LNCAP (cell line): ENCODE measurements at regions not wholly inside any gene's neighbourhood (a gene's known extent, or its start where the extent isn't known, plus 50 kb on each side); places are given as distances from the start of the nearest gene placed in this dataset.

Experiments used
- TF ChIP-seq, protein P1 (sequence below): fragments of 450-650 bp; IDR thresholded peaks from 2 replicates; pipeline ENCODE4 v1.5.1; 2017; ENCODE audit warnings: mild to moderate bottlenecking

DNA sequence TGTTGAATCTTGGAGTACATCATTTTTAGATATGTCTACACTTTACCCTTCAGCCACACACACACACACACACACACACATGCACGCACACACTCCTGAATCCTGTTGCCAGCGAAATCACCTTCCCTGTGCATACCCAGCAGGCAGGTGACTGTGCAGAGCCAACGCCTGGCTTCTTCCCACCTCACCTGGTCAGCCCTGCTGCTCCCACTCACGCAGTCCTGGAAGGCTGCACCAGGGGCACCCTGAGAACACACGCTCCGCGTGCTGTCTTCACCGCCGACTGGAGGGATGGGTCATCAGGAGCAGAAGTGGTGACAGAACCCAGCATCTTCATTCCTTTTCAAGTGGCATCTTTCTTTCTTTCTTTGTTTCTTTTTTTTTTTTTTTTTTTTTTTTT, 94.6 kb downstream of the TBXT start:
- TF ChIP-seq, protein P1, sequence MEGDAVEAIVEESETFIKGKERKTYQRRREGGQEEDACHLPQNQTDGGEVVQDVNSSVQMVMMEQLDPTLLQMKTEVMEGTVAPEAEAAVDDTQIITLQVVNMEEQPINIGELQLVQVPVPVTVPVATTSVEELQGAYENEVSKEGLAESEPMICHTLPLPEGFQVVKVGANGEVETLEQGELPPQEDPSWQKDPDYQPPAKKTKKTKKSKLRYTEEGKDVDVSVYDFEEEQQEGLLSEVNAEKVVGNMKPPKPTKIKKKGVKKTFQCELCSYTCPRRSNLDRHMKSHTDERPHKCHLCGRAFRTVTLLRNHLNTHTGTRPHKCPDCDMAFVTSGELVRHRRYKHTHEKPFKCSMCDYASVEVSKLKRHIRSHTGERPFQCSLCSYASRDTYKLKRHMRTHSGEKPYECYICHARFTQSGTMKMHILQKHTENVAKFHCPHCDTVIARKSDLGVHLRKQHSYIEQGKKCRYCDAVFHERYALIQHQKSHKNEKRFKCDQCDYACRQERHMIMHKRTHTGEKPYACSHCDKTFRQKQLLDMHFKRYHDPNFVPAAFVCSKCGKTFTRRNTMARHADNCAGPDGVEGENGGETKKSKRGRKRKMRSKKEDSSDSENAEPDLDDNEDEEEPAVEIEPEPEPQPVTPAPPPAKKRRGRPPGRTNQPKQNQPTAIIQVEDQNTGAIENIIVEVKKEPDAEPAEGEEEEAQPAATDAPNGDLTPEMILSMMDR, result no peak

DNA sequence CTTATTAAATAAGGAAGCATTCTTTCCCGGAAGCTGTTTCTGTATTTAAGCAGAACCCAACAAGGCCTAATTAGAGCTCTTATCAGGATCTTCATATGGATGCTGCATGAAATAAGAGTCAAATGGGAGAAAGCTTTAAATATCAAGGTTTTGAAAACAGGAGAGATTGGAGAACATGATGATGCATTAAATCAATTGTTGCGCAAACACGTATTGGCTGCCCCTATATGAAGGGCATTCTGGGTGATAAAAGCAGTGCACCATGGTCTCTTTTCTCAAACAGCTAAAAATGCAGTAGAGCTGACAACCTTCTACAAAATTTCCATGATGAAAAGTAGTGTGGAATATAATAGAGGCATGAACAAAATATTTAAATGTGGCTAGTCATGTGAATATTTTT, 98.9 kb downstream of the TBXT start:
- TF ChIP-seq, protein P1, result no peak

DNA sequence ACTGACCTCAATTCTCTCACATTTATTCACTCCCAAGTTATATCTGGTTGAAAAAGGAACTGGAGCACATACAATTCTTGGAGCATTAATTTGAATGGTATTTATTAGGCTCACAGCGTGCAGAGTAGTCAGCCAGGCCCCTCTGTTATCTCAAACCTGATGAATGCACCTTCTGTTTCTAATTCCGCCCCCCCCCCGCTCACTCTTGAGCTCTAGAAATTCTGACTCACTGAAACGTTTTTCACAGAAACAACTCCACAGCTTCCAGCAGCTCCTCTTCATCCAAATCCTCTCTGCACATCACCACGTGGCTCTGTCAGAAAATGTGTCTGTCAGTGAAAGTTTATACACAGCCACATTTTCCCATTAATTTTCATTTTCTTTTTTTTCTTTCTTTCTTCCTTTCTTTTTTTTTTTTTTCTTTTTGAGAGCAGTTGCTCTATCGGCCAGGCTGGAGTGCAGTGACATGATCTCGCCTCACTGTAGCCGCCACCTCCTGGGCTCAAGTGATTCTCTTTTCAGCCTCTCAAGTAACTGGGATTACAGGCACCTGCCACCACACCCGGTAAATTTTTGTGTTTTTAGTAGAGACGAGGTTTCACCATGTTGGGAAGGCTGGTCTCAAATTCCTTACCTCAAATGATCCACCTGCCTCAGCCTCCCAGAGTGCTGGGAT, 109.4 kb downstream of the TBXT start:
- TF ChIP-seq, protein P1, result no peak

DNA sequence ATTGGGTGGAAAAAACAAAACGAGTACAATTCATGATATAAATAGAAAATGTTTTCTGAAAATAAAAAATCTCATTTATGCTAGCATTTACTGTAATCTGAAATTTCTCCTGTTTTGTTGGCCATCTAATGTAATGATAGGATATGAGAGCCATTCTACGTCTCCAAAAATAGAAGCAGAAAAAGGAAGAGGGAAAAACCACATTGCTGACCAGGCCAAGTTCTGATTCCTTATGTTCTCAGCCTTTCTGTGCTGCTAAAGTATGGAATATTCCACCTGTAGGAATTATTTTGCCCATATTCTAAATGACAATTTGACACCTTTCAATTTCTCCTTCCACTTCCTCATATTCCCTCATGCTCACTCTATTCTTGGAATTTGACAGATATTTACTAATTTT, 110.2 kb downstream of the TBXT start:
- TF ChIP-seq, protein P1, result no peak

DNA sequence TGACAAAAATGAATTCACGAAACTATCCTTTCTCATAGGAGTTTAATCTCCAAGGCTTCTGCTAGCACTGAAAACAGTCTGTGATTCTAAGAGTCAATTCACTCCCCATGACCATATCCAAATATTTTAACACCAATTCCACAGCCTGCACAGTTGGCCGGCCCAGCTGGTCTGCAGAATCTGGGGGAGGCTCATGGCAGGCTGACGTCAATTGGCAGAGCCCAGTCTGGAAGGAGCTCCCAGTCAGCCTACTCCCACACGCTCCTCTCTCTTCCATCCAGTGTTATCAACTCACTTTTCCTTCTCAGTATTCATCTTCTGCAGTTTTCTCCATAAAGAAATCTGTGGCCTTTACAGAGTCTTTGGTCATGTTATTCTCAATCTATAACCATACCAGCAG, 111.0 kb downstream of the TBXT start:
- TF ChIP-seq, protein P1, result no peak

DNA sequence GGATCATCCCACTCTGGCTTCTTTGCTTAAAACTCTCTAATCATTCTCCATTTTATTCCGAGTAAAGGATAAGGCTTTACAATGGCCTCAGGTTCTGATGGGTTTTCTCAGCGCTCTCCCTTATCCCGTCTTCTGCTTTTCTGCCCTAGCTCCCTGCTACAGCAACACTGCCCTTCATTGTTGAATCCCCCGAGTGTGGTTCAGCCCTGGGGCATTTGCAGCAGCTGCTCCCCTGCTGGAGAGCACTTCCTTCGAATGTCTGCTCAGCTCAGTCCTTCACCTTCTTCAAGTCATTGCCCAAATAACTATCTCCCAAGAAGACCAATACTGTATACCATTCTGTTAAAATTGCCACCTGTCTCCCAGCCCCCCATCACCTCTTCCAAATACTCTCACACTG, 111.8 kb downstream of the TBXT start:
- TF ChIP-seq, protein P1, result no peak

DNA sequence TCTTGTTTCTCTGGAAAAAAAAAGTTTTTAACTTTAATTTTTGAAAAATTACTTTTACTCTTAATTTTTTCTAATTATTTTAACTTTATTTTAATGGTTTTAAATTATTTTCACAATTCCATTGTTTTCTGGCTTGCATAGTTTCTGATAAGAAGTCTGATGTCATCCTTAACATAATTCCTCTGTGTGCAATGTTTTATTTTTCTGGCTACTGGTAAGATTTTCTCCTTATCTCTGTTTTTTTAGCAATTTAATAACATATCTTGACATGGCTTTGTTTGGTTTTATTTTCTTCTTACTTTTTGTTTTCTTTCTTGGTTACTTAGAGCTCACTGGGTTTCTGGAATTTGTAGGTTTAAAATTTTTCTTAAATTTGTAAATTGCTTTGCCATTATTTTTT, 114.8 kb downstream of the TBXT start:
- TF ChIP-seq, protein P1, result no peak

DNA sequence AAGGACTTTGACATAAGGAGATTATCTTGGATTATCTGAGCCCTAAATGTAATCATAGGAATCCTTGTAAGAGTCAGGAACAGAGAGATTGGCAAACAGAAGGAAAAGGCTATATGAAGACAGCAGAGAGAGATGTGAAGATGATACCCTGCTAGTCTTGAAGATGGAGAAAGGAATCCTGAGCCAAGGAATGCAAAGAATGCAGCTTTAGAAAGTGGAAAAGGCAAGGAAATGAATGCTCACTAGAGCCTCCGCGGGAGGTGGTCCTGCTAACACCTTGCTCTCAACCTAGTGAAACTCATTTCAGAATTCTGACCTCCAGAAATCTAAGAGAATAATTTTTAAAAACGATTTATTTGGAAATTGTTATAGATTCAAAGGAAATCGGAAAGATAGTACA, 117.1 kb downstream of the TBXT start:
- TF ChIP-seq, protein P1, result no peak
